ENCODE measurements at regions not wholly inside any gene's neighbourhood (a gene's known extent, or its start where the extent isn't known, plus 50 kb on each side); places are given as distances from the start of the nearest gene placed in this dataset.
"Not testable (repeated sequence)": the region's sequence is repeated elsewhere in the genome, so short reads cannot be mapped to it uniquely, and the experiment has no call there.

GRCh38 chr12:100083308-100083707 lies 59.4 kb downstream of the BLTP3B start:
- H3K27ac ChIP-seq = no peak overlapping the region
- ChIA-PET POLR2A (ENCODE audit: low non-redundant PET) (no interaction called here), CTCF (no interaction called here)
- no peak for TF ChIP-seq CTCF (conservative IDR thresholded peaks at IDR 0.05; ENCODE audit: low read depth)
- no peak for DNase-seq (ENCODE audit: low spot score)

- H3K27ac ChIP-seq; CTCF ChIA-PET; DNase-seq (ENCODE audit: low spot score): not testable (repeated sequence)
- POLR2A ChIA-PET (ENCODE audit: low non-redundant PET) = interaction anchor here (0.5 kb wide), 1 partner anchor 1792 kb away, joined by 3 read pairs; no protein-coding TSS in a partner anchor
Measured at GRCh38 chr12:100078777-100079176, 63.9 kb downstream of the BLTP3B start.

GRCh38 chr12:100077367-100077766 lies 65.3 kb downstream of the BLTP3B start:
- DNase-seq (ENCODE audit: low spot score) = no peak
- H3K27ac ChIP-seq = no peak overlapping the region
- ChIA-PET POLR2A (ENCODE audit: low non-redundant PET) (no interaction called here), CTCF (no interaction called here)
- peak; percentile 18; the same call in 1 of the 2 replicates for TF ChIP-seq CTCF (conservative IDR thresholded peaks at IDR 0.05; ENCODE audit: low read depth)

- no peak overlapping the region for H3K27ac ChIP-seq
- TF ChIP-seq CTCF (conservative IDR thresholded peaks at IDR 0.05; ENCODE audit: low read depth) = no peak
- ChIA-PET CTCF (interaction anchor here (1.6 kb wide), 1 partner anchor 80 kb away, joined by 3 read pairs; no protein-coding TSS in a partner anchor), POLR2A (ENCODE audit: low non-redundant PET) (no interaction called here)
- no peak for DNase-seq (ENCODE audit: low spot score)
Measured at GRCh38 chr12:100075598-100075997, 67.1 kb downstream of the BLTP3B start.

GRCh38 chr12:100069795-100070194 lies 72.9 kb downstream of the BLTP3B start:
- ChIA-PET CTCF (no interaction called here), POLR2A (ENCODE audit: low non-redundant PET) (no interaction called here)
- TF ChIP-seq CTCF (conservative IDR thresholded peaks at IDR 0.05; ENCODE audit: low read depth) = no peak
- no peak overlapping the region for H3K27ac ChIP-seq
- no peak for DNase-seq (ENCODE audit: low spot score)

GRCh38 chr12:100068305-100068704 lies 74.4 kb downstream of the BLTP3B start:
- ChIA-PET CTCF (no interaction called here), POLR2A (ENCODE audit: low non-redundant PET) (no interaction called here)
- no peak overlapping the region for H3K27ac ChIP-seq
- no peak for TF ChIP-seq CTCF (conservative IDR thresholded peaks at IDR 0.05; ENCODE audit: low read depth)
- no peak for DNase-seq (ENCODE audit: low spot score)

- CTCF ChIA-PET = interaction anchor here (0.6 kb wide), 1 partner anchor 25 kb away, joined by 4 read pairs; no protein-coding TSS in a partner anchor
- H3K27ac ChIP-seq = no peak overlapping the region
- POLR2A ChIA-PET (ENCODE audit: low non-redundant PET) = no interaction called here
- no peak for DNase-seq (ENCODE audit: low spot score)
- TF ChIP-seq CTCF (conservative IDR thresholded peaks at IDR 0.05; ENCODE audit: low read depth) = no peak
Measured at GRCh38 chr12:100061814-100062213, 77.1 kb upstream of the ANKS1B start.
